SK-N-SH treated with all-trans-retinoic acid at 6 μM for 48 hours (cell line): ENCODE measurements at regions not wholly inside any gene's neighbourhood (a gene's known extent, or its start where the extent isn't known, plus 50 kb on each side); places are given as distances from the start of the nearest gene placed in this dataset.

Experiments
- ATAC-seq: fragments of 200-7000 bp; cut with Tn5 transposase; 3 replicates; pipeline ENCODE4 v1.9.1; 2020; ENCODE audit warnings: mild to moderate bottlenecking, moderate library complexity
- BACH2 ChIP-seq: fragments of 250-450 bp; sonication (Bioruptor Pico); IDR thresholded peaks from 2 replicates; pipeline ENCODE4 v1.9.0; 2021; ENCODE audit warnings: mild to moderate bottlenecking, borderline replicate concordance
- GLIS3 ChIP-seq: fragments of 250-450 bp; sonication (Bioruptor Pico); IDR thresholded peaks from 2 replicates; pipeline ENCODE4 v1.5.0; 2020; ENCODE audit warnings: mild to moderate bottlenecking, moderate library complexity
- ISL1 ChIP-seq: fragments of 250-450 bp; sonication (Bioruptor Pico); IDR thresholded peaks from 2 replicates; pipeline ENCODE4 v2.1.2; 2022; ENCODE audit warnings: mild to moderate bottlenecking, moderate library complexity
- OSR1 ChIP-seq: fragments of 250-450 bp; sonication (Bioruptor Pico); IDR thresholded peaks from 2 replicates; pipeline ENCODE4 v1.8.0; 2022; ENCODE audit warnings: moderate library complexity, mild to moderate bottlenecking, inconsistent platforms
- PPARA ChIP-seq: fragments of 250-450 bp; sonication (Bioruptor Pico); IDR thresholded peaks from 2 replicates; pipeline ENCODE4 v1.5.0; 2020; ENCODE audit warnings: mild to moderate bottlenecking, borderline replicate concordance
- RARB ChIP-seq: fragments of 250-450 bp; sonication (Bioruptor Pico); IDR thresholded peaks from 2 replicates; pipeline ENCODE4 v1.8.0; 2021; ENCODE audit warnings: mild to moderate bottlenecking, moderate library complexity
- SNAI2 ChIP-seq: fragments of 250-450 bp; sonication (Bioruptor Pico); IDR thresholded peaks from 2 replicates; pipeline ENCODE4 v1.5.0; 2020; ENCODE audit warnings: mild to moderate bottlenecking, moderate library complexity
- TCF4 ChIP-seq: fragments of 250-450 bp; sonication (Bioruptor Pico); IDR thresholded peaks from 2 replicates; pipeline ENCODE4 v1.8.0; 2021; ENCODE audit warnings: mild to moderate bottlenecking, moderate library complexity, borderline replicate concordance
- TOX ChIP-seq: fragments of 250-450 bp; sonication (Bioruptor Pico); IDR thresholded peaks from 2 replicates; pipeline ENCODE4 v1.8.0; 2021; ENCODE audit warnings: mild to moderate bottlenecking, moderate library complexity, borderline replicate concordance
- ZC3H10 ChIP-seq: fragments of 250-450 bp; sonication (Bioruptor Pico); IDR thresholded peaks from 2 replicates; pipeline ENCODE4 v1.5.1; 2021; ENCODE audit warnings: mild to moderate bottlenecking, moderate library complexity
- ZFP3 ChIP-seq: fragments of 250-450 bp; sonication (Bioruptor Pico); IDR thresholded peaks from 2 replicates; pipeline ENCODE4 v1.5.0; 2020; ENCODE audit warnings: mild to moderate bottlenecking, moderate library complexity
- ZFP30 ChIP-seq: fragments of 450-650 bp; formaldehyde crosslinking; IDR thresholded peaks from 2 replicates; pipeline ENCODE4 v1.5.0; 2022; ENCODE audit warnings: mild to moderate bottlenecking, moderate library complexity
- ZNF565 ChIP-seq: fragments of 450-650 bp; formaldehyde crosslinking; conservative IDR thresholded peaks from 2 replicates; pipeline ENCODE4 v1.5.0; 2020; ENCODE audit warnings: low read depth, mild to moderate bottlenecking, moderate library complexity
- ZNF70 ChIP-seq: fragments of 450-650 bp; formaldehyde crosslinking; IDR thresholded peaks from 2 replicates; pipeline ENCODE4 v1.5.0; 2020; ENCODE audit warnings: mild to moderate bottlenecking, moderate library complexity
- ZNF8 ChIP-seq: fragments of 450-650 bp; formaldehyde crosslinking; IDR thresholded peaks from 2 replicates; pipeline ENCODE4 v1.5.0; 2020; ENCODE audit warnings: mild to moderate bottlenecking, moderate library complexity
- TF ChIP-seq, protein P1 (sequence below): fragments of 250-450 bp; sonication (Bioruptor Pico); IDR thresholded peaks from 2 replicates; pipeline ENCODE4 v1.5.1; 2021; ENCODE audit warnings: mild to moderate bottlenecking, moderate library complexity
- TF ChIP-seq, protein P2 (sequence below): fragments of 250-450 bp; sonication (Bioruptor Pico); IDR thresholded peaks from 2 replicates; pipeline ENCODE4 v1.5.1; 2020; ENCODE audit warnings: low read depth, mild to moderate bottlenecking, moderate library complexity
- TF ChIP-seq, protein P3 (sequence below): fragments of 250-450 bp; sonication (Bioruptor Pico); IDR thresholded peaks from 2 replicates; pipeline ENCODE4 v1.8.0; 2020; ENCODE audit warnings: mild to moderate bottlenecking, moderate library complexity, borderline replicate concordance
- TF ChIP-seq, protein P4 (sequence below): fragments of 250-450 bp; sonication (Bioruptor Pico); IDR thresholded peaks from 2 replicates; pipeline ENCODE4 v1.8.0; 2021; ENCODE audit warnings: low read depth, mild to moderate bottlenecking, moderate library complexity, borderline replicate concordance

DNA sequence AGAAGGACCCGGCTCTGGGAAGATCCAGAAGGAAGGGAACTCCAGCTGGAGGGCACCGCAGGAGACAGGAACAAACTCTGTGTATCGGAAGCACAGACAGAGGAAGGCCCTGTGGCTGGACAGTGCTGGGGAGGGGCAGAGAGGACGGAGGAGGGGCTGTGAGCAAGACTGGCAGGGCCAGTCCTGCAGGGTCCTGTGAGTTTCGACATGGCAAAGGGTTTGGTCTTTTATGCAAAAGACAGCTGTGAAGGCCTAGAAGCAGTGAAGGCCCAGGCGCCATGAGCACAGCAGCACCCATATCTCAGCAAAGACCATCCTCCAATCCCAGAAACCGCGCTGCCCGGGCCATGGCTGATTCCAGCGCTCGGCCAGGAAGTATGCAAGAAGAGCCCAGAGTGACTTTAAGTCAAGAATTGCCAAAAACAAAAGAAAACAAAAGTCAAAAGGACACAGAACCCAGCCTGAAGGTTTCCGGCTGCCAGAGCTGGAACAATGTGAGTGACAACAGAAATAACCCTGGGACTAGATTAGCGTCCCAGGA lies 126.5 kb downstream of the NCOR2 start:
- TF ChIP-seq PPARA (no peak), TCF4 (CRISPR knock-in tag) (no peak), ZNF8 (CRISPR knock-in tag) (no peak), RARB (CRISPR knock-in tag) (no peak), SNAI2 (CRISPR knock-in tag) (no peak), TOX (no peak), ZNF565 (CRISPR knock-in tag) (no peak), OSR1 (CRISPR knock-in tag) (no peak), ZFP30 (CRISPR knock-in tag) (no peak), ZFP3 (no peak)
- TF ChIP-seq, protein P1, sequence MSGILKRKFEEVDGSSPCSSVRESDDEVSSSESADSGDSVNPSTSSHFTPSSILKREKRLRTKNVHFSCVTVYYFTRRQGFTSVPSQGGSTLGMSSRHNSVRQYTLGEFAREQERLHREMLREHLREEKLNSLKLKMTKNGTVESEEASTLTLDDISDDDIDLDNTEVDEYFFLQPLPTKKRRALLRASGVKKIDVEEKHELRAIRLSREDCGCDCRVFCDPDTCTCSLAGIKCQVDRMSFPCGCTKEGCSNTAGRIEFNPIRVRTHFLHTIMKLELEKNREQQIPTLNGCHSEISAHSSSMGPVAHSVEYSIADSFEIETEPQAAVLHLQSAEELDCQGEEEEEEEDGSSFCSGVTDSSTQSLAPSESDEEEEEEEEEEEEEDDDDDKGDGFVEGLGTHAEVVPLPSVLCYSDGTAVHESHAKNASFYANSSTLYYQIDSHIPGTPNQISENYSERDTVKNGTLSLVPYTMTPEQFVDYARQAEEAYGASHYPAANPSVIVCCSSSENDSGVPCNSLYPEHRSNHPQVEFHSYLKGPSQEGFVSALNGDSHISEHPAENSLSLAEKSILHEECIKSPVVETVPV (CRISPR knock-in tag): no peak
- TF ChIP-seq, protein P2, sequence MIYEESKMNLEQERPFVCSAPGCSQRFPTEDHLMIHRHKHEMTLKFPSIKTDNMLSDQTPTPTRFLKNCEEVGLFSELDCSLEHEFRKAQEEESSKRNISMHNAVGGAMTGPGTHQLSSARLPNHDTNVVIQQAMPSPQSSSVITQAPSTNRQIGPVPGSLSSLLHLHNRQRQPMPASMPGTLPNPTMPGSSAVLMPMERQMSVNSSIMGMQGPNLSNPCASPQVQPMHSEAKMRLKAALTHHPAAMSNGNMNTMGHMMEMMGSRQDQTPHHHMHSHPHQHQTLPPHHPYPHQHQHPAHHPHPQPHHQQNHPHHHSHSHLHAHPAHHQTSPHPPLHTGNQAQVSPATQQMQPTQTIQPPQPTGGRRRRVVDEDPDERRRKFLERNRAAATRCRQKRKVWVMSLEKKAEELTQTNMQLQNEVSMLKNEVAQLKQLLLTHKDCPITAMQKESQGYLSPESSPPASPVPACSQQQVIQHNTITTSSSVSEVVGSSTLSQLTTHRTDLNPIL: no peak
- TF ChIP-seq, protein P3, sequence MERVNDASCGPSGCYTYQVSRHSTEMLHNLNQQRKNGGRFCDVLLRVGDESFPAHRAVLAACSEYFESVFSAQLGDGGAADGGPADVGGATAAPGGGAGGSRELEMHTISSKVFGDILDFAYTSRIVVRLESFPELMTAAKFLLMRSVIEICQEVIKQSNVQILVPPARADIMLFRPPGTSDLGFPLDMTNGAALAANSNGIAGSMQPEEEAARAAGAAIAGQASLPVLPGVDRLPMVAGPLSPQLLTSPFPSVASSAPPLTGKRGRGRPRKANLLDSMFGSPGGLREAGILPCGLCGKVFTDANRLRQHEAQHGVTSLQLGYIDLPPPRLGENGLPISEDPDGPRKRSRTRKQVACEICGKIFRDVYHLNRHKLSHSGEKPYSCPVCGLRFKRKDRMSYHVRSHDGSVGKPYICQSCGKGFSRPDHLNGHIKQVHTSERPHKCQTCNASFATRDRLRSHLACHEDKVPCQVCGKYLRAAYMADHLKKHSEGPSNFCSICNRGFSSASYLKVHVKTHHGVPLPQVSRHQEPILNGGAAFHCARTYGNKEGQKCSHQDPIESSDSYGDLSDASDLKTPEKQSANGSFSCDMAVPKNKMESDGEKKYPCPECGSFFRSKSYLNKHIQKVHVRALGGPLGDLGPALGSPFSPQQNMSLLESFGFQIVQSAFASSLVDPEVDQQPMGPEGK: no peak
- peak; percentile 23; the same call in 2 of the 3 replicates for ATAC-seq

DNA sequence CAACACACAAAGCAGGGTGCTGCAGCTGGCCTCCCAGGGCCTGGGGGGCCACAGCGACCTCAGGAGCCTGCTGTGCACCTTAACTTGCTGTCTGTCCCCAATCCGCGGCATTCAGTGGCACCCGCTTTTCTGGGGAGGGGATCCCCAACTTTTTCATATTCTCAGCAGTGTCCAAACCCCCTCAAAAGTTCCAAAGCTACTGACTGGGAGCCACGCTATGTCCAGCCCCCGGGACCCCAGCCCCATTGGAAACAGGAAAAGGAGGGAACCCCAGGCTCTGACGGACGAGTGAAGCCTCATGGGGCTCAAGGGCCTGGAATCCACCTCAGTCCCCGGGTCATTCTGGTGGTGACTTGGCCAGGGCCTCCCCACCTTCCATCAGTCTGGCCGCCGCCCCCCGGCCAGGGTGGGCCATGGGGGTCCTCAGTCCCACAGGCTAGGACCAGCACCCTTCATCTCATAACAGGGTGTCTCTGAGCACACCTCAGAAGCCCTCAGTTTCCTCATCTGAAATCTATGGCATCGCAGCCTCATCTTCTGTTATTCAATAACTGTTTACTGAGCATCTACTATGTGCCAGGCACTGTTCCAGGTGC lies 127.3 kb downstream of the NCOR2 start:
- no peak for TF ChIP-seq PPARA

DNA sequence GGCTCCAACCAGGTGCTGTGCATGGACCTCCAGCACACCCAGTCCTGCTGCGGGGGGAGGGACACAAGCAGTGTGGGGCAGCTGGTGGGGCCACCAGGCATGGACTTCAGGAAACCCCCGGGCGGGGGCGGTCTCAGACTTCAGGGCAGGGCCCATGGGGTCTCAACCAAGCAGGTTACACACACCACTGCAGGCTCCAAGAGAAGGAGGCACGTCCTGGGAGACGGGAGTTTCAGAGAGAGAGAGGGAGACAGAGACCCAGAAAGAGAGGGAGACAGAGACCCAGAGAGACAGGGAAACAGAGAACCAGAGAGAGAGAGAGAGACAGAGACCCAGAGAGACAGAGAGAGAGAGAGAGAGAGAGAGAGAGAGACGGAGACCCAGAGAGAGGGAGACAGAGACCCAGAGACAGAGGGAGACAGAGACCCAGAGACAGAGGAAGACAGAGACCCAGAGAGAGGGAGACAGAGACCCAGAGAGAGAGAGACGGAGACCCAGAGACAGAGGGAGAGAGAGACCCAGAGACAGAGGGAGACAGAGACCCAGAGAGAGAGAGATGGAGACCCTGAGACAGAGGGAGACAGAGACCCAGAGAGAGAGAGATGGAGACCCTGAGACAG lies 128.9 kb downstream of the NCOR2 start:
- ATAC-seq: no peak
- no peak for TF ChIP-seq BACH2 (CRISPR knock-in tag)

More for the DNA sequence above, 127.3 kb downstream of the NCOR2 start:
- no peak for ATAC-seq

DNA sequence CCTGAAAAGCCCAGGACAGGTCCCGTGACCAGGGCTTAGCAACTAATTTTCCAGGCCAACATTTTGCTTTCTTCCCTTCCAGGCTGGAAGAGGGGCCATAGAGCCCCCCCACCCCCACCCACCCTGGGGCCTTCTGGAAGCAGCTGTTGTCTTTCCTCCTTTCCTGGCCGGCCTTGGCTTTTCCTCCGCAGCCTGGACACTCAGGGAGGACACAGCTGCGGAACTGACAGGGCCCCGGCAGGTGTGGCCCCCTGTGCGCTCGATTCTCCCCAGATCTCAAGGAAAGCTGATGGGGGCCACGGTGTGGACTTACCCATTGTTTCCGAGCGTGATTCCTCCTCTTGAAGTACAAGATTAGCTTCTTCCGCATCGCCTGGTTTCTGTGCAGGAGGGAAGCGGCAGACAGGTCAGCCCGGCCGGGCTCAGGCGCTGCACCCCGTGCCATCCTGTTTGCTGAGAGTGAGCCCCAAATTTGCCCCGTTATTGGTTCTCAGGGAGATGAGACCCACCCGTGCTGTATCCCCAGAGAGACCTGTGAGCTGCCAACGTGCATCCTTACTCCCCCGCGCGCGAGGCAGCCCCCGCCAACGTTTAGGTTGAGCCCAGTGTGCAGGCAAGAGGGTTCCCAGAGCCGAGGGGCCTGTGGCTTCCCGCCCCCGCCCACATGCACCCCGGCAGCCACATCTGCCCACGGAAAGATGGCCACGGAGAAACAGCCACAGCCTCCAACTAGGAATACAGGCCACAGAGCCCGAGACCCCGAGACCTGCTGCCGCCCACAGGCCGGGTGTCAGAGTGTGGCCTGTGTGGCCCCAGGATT lies 129.6 kb downstream of the NCOR2 start:
- TF ChIP-seq, protein P3: no peak
- TF ChIP-seq ZC3H10 (CRISPR knock-in tag): no peak
- no peak for TF ChIP-seq SNAI2 (CRISPR knock-in tag)
- TF ChIP-seq BACH2 (CRISPR knock-in tag): no peak
- TF ChIP-seq ZNF565 (CRISPR knock-in tag): no peak
- TF ChIP-seq PPARA: no peak
- TF ChIP-seq GLIS3 (CRISPR knock-in tag): no peak
- TF ChIP-seq, protein P4, sequence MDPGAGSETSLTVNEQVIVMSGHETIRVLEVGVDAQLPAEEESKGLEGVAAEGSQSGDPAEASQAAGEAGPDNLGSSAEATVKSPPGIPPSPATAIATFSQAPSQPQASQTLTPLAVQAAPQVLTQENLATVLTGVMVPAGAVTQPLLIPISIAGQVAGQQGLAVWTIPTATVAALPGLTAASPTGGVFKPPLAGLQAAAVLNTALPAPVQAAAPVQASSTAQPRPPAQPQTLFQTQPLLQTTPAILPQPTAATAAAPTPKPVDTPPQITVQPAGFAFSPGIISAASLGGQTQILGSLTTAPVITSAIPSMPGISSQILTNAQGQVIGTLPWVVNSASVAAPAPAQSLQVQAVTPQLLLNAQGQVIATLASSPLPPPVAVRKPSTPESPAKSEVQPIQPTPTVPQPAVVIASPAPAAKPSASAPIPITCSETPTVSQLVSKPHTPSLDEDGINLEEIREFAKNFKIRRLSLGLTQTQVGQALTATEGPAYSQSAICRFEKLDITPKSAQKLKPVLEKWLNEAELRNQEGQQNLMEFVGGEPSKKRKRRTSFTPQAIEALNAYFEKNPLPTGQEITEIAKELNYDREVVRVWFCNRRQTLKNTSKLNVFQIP (CRISPR knock-in tag): no peak
- TF ChIP-seq ZFP3: no peak
- TF ChIP-seq OSR1 (CRISPR knock-in tag): no peak
- no peak for TF ChIP-seq ZNF8 (CRISPR knock-in tag)
- TF ChIP-seq ZNF70: no peak
- TF ChIP-seq ZFP30 (CRISPR knock-in tag): no peak
- TF ChIP-seq ISL1: no peak
- TF ChIP-seq, protein P1 (CRISPR knock-in tag): no peak
- TF ChIP-seq TCF4 (CRISPR knock-in tag): no peak
- ATAC-seq: no peak
